HG02571 (cell line): ENCODE measurements at regions not wholly inside any gene's neighbourhood (a gene's known extent, or its start where the extent isn't known, plus 50 kb on each side); places are given as distances from the start of the nearest gene placed in this dataset.
"Not testable (repeated sequence)": the region's sequence is repeated elsewhere in the genome, so short reads cannot be mapped to it uniquely, and the experiment has no call there.

Source experiments
- ATAC-seq: cut with Tn5 transposase; IDR thresholded peaks from one replicate; pipeline ENCODE4 v1.9.1; 2021; ENCODE audit warnings: mild to moderate bottlenecking, moderate library complexity; ENCODE audit not compliant: unreplicated experiment

DNA sequence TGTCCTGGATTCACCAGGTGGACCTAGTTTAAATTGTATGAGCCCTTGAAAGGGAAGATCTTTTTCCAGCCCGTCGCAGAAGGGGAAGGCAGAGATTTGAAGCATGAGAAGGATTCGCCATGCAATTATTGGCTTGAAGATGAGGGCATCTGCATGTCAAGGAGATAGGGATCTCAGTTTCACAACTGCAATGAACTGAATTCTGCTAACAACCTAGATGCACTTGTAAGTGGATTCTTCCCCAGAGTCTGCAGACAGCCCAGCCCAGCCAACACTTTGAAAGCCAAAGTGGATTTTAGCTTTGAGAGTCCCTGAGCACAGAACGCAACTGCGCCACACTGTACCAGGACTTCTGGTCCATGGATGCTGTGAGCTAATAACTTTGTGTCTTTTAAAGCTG, 286.0 kb downstream of the TSN start:
- no peak for ATAC-seq

DNA sequence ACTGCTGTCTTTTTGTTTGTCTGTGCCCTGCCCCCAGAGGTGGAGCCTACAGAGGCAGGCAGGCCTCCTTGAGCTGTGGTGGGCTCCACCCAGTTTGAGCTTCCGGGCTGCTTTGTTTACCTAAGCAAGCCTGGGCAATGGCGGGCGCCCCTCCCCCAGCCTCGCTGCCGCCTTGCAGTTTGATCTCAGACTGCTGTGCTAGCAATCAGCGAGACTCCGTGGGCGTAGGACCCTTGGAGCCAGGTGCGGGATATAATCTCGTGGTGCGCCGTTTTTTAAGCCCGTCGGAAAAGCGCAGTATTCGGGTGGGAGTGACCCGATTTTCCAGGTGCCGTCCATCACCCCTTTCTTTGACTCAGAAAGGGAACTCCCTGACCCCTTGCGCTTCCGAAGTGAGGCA, 296.2 kb downstream of the TSN start:
- not testable (repeated sequence) for ATAC-seq

DNA sequence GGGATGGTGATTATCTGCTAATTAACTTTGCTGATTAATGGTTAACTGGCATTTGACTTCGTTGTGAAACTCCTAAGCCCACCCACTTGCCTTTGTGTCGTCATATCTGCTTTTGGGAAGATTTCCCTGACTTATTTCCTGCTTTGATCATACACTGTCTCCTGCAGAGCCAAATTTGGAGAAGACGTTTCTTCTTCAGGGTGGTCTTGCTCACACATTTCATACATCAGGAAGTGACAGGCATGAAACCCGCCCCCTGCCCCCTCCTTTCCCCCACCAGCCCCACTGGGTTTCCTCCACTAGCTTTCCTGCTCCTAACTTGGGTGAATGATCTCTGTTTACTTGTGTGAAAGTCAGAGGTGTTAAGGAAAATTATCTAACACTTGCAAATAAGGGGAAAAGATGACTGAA, 300.1 kb downstream of the TSN start:
- ATAC-seq = no peak

DNA sequence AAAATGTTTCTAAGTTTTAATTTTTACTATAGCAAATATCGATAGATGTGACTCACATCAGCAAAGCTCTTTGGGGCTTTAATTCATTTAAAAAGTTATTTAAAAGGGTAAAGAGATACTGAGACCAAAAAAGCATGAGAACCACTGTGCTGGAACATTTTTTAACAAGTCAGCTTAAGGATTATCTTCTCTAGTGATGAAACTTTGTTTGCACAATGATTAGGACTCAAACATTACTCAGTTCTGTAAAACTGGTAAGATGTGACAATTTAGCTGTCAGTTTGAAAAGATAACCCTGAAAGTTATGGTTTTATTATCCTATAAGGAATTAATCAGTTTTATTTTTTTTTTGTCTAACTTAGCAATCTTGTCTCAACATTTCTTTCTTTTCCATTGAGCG, 301.4 kb downstream of the TSN start:
- ATAC-seq = no peak

DNA sequence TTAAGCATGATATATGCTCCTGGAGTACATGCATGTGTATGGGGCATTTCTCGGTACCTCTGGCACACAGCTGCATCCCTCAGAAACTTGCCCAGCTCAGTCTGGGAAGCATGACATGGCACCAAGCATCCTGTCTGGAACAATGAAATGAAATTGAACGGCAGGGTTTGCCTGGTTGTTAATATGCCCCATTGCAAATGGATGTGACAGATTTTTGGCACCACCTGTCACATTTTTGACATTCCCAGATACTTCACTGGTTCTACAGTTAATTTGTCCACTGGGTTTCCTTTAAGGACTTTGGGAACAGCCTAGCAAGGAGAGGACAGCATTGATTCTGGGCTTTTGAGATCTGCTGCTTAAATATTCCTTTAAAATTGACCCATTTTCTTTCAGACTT, 305.8 kb downstream of the TSN start:
- no peak for ATAC-seq

DNA sequence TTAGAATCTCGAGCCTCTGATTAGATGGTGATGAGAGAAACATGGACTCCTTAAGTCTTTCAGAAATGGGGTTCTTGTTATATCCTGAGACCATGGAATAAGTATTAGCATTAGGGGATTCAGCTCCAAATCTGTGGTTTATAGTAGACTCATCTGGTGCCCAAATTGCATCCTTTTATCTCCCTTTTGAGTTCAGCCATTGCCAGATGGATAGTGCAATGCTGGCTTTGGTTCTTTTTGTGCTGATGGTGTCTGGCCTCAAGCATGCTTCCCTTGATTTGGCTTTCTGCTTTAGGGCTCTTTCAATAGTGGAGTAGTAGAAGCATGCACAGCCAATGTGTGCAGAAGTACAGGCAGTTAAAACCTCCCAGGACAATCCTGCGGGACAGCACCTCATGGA, 306.4 kb downstream of the TSN start:
- no peak for ATAC-seq

DNA sequence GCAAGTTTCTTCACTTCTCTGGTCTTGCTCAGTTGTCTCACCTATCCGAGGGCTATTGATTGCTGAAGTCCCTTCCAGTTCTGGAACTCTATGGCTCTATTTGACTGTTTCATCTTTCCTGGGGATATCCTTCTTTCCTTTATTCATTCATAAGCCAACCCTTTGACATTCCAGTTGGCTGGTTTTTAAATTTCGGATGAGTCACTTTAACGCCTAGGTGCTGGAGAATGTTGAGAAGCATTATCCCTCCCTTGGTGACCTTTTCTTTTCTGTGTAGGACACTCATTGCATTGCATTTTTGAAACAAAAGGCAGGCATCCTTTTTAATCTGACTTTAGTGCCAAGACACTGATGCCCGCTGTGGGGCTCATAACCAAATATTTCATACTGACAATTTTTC, 307.1 kb downstream of the TSN start:
- no peak for ATAC-seq

DNA sequence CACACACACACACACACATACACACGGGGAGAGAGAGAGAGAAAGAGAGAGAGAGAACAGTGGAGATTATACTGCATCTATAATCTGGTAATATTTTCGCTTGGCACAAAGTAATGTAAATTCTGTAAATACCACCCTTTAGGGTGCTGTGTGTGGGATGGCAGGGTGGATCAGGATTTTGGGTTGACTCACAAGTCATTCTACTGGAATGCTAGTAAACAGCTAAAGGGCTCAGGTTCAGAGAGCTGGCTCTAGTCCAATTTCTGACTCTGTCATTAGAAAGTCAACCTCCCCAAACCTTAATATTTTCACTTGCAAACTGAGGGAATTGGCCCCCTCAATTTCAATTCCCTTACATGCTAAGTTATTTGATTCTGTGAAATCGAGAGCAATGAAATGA, 308.3 kb downstream of the TSN start:
- ATAC-seq = no peak

DNA sequence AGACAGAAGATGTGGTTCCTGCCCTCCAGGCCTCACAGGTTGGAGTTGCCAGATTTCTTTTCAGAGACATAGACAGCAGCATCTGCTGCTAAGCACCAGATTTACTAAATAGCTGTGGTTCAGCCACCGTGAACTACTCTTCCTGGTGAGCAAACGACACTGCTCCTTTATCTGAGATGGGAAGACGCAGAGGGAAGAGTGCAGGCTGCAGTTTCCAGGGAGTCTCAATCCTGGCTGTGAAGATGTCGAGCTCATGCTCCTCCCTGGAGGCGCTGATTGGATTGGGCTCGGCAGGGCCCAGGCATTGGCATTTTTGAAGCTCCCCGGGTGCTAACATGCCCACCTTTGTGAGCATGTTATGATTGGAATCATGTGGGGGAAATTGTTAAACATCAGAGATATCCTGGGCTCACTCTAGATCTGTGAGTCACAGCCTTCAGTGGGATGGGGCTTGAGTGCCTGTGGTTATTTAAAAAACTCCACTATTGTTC, 314.8 kb downstream of the TSN start:
- no peak for ATAC-seq

DNA sequence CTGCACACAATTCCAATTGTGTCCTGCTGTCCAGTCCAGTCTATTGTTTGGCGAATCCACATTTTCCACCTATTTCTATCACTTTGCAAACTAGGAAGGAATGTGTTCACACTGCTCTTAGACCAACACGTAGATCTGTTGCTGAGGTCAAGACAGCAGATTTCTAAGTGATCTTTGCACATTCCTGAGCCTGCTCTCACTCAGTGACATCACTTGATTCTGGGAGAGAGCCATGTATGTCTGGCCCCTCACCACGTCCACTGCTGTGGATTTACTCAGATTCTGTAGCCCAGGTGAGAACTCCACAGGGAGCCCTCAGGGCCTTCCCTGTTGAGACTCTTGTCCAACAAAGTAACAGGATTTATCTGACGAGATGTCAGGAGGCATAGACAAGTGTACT, 317.2 kb downstream of the TSN start:
- ATAC-seq = no peak

DNA sequence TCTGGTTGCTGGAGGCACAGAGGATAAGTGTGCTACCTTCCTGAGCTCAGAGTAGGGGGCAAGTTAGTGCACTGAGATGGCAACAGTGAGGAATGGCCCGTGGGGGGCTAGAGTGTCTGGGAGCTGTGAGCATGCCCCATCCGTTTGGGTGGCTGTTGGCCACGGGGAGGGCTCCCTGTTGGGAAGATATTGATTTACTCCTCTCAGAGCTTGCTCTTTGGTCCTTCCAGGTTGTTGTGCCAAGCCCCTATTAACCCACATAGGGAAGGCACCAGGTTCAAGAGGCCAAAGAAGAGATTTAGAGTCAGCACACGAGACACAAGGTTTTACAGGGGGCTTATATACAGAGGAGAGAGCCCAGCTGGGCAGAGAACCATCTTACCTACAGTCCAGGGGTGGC, 318.8 kb downstream of the TSN start:
- ATAC-seq = no peak

DNA sequence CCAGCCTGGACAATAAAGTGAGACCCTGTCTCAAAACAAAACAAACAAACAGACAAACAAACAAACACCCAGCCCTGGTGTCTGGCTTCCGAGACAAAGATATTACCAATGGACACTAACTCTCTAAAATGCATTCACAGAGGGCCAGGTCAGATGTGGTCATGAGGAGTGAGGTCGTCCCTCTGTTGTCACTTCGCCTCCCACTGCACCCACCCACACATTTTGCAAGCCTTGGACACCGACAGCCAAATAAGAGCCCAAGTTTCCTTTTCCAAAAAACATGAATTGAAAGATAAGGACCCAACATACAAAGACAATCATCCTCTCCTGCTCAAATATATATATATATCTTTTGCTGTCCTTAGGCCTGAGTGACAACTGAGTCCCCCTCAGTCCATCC, 319.9 kb downstream of the TSN start:
- no peak for ATAC-seq

DNA sequence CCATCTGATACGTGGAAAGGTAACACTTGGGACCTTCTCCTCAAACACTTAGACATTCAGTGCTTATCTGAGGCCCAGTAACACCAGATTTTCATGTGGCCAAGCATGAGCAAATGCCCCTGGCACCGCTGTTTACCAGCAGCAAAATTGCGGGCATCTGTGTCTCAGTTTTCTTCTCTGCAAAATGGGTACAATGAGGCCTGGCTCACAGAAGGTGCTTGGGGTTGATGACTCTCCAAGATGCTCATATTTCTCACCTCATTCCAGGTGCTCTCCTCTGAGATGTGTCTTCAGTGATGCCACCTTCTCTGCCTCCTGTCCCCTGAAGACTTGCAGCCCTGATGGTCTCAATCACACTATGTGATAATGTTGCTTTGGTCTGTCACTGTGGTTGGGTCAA, 321.7 kb downstream of the TSN start:
- ATAC-seq = no peak

DNA sequence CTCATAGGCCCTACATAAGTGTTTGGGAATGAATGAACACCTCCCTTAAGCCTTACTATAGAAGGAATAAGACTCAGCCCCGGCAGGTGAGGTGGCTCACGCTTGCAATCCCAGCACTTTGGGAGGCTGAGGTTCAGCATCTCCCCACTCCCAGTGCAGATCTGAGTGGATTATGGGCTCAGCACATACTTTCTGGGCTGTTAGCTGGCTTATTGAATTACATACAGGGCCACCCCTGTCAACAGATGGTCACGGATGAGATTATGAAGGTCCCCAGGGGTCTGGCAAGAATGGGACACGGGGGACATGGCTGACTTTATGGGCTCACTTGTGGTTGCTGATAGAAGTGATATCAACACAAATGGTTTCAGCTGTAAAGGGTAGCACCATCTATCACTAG, 322.3 kb downstream of the TSN start:
- no peak for ATAC-seq

DNA sequence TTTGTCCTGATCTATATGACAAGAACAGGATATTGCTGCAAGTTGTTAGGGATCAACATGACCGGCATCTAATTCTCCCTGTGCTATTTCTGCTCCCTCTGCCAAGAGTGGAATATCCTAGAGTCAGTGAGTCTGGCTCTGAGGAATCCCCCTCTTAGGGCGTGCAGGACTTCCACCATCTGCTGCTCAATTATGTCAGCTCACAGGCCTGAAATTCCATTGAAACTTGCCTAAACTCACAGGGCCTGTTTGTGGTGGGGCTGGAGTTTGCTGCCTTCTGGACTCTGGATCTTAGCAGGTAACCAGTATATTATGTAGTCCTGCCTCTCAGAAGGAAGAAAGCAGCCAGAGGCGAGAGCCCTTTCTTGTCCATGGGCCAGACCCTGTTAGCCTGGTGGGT, 323.0 kb downstream of the TSN start:
- no peak for ATAC-seq

DNA sequence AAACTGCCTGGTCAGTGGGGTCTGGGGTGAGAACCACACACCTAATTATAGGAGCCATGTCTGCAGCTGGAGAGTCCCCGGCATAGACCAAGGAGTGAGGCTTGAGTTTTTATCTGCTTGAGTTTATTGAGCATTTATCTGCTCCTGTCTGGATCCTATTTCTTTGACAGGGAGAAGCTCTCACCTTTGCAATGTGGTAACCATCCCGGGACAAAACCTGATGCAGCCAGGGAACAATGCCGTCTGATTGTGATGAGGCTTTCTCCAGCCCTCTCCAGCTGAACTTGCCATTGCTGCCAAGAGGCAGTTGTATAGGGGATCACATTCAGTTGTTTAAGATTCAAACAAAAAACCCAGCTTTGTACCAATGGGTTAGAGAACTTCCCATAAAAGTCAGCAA, 324.4 kb downstream of the TSN start:
- ATAC-seq = no peak

DNA sequence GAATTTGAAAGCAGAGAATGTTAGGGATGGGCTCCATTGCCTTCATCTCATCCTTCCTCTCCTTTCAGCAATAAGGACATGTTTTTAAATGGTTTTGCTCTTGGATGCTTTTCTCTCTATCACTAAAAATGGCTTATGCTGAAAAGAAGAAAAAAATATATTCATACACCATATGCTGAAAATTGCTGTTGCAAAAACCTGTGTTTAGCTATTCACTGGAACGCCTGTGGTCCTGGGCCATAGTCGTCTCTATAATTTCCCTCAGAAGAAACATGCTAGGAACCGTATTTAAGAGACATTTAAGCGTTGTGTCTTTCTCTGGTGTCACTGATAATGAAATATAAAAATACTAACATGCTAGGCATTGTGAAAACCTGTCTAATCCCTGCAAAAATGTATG, 324.9 kb downstream of the TSN start:
- ATAC-seq = no peak

DNA sequence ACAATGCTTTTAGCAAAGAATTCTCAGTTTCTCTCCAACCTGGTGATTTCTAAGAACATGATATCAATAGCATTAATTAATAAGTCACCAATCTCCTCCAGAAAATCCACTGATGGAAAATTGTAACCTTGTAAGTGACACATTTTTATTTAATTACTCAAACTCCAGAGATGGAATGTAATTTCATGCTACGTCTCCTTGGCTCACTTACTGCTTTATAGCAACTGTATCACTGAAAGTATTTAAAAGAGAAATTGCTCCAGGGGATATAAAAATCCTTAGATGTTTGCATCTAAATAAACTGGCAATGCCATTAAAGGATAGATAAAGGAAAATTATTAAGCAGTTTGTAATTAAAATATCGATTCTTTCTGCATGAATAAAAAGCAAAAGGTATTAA, 325.4 kb downstream of the TSN start:
- ATAC-seq = no peak

DNA sequence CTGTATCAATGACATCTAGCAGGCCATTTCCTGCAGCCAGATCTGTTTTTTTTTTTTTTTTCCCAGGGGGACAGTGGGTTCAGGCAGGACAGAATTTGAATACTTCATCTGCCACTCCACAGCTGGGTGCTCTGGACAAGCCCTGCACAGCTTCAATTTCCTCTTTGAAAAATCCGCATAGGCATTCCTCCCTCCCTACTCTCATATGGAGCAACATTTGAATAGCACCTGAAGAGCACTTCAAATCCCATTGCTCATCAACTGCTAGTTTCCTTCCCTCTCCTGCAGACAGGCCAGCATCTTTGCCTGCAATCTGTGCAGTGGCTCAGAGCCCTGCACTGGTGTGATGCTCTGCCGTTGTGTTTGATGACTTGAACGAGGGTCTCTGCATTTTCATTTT, 326.3 kb downstream of the TSN start:
- ATAC-seq = no peak

DNA sequence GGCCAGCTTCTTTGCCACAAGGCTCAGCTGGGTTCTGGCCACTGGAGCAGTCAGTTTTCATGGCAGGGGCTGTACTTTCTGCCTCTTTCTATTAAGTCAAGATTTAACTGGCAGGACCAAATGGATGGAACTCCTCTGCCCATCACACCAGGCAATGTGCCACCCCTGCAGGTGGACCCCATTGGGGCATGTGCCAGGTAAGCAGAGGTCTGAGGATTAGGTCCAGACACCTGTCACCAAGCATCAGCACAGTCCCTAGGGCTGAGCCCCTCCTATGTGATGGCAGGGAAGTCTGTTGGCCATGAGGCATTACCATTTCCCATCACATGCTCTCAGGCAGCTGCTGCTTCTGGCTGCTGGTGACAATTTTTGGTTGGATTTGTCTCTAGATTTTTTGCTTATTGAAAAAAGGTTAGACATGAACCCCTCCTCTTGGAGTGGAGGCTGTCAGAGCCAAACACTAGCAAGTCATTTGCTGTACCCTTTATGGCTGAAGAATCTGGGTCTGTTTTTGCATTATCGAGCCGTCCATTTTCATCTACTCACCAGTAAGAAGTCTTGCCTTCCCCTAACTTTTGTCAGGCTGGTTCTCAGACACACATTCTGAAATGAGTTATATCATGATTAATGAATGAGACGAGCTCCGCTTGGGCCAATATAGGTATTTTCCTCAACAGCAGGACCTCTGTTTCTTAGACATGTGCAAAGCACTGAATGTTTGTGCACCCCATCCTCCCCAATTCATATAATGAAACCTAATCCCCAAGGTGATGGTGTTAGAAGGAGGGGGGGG, 328.0 kb downstream of the TSN start:
- ATAC-seq = no peak

DNA sequence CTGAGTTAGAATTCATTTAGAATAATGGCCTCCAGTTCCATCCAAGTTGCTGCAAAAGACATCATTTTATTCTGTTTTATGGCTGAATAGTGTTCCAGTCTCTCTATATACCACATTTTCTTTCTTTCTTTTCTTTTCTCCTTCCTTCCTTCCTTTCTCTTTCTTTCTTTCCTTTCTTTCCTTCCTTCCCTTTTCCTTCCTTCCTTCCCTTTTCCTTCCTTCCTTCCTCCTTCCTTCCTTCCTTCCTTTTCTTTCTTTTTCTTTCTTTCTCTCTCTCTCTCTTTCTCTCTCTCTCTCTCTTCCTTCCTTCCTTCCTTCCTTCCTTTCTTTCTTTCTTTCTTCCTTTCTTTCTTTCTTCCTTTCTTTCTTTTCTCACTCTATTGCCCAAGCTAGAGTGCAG, 330.2 kb downstream of the TSN start:
- ATAC-seq = not testable (repeated sequence)

DNA sequence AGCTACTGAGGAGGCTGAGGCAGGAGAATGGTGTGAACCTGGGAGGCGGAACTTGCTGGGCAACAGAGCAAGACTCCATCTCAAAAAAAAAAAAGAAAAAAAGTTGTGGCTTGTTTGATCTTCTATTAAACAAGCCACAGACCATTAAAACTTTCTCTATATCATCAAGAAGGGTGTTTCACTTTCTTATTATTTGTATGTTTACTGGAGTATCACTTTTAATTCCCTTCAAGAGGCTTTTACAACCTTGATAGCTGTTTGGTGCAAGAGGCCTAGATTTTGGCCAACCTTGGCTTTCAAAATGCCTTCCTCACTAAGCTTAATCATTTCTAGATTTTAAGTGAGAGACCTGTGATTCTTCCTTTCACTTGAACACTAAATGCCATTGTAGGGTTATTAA, 339.1 kb downstream of the TSN start:
- ATAC-seq = no peak

DNA sequence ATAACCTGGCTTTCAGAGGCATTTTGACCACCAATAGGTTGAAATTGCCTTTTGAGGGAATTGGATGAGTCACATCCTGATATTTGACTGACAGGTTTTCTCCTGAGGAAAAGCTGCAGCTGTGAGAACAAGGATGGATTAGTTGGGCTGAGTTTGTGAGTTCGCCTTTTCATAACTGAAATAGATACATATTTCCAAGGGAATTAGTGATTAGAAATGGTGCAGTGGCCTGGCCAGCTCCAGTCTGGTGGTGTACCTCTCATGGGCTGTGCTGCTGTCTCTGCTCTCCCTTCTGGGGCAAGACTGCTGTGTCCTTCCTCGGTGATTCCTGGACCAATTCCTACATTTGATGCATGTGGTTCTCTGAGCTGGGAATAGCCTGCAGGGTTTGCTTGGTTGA, 341.3 kb downstream of the TSN start:
- ATAC-seq = no peak
